ENCODE measurements at regions not wholly inside any gene's neighbourhood (a gene's known extent, or its start where the extent isn't known, plus 50 kb on each side); places are given as distances from the start of the nearest gene placed in this dataset.
"Not testable (repeated sequence)": the region's sequence is repeated elsewhere in the genome, so short reads cannot be mapped to it uniquely, and the experiment has no call there.

DNA sequence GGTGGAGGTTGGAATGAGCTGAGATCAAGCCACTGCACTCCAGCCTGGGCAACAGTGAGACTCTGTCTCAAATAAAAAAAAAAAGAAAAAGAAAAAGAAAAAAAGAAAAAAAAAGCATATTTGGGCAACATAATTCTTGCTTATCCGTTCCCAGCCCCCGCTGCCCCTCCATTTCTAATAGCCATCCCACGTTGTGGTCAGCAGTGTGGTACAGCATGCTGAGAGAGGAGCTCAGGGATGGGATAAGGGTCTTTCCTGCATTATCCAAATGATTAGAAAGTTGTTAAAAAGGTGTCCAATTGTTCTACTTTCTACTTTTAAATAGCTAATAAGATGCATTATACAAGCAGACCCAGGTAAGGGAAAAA lies 104.9 kb upstream of the ZNF92 start:
- no peak overlapping the region for H3K27ac Mint-ChIP-seq (ENCODE audit: unreplicated experiment)
- DNase-seq (ENCODE audit: extremely low spot score, unreplicated experiment): no peak
- peaks cover 15% of the 10 kb centered on the region for H3K27me3 Mint-ChIP-seq (ENCODE audit: unreplicated experiment)
- peaks cover 11% of the 10 kb centered on the region for H3K4me1 Mint-ChIP-seq (ENCODE audit: unreplicated experiment)
- peak overlapping the region; percentile 81 for H3K4me3 Mint-ChIP-seq (ENCODE audit: unreplicated experiment)
- H3K36me3 Mint-ChIP-seq (ENCODE audit: unreplicated experiment): peaks cover under 1% of the 10 kb centered on the region
- H3K9me3 Mint-ChIP-seq (ENCODE audit: unreplicated experiment): peaks cover 6% of the 10 kb centered on the region
- TF ChIP-seq, protein P1, sequence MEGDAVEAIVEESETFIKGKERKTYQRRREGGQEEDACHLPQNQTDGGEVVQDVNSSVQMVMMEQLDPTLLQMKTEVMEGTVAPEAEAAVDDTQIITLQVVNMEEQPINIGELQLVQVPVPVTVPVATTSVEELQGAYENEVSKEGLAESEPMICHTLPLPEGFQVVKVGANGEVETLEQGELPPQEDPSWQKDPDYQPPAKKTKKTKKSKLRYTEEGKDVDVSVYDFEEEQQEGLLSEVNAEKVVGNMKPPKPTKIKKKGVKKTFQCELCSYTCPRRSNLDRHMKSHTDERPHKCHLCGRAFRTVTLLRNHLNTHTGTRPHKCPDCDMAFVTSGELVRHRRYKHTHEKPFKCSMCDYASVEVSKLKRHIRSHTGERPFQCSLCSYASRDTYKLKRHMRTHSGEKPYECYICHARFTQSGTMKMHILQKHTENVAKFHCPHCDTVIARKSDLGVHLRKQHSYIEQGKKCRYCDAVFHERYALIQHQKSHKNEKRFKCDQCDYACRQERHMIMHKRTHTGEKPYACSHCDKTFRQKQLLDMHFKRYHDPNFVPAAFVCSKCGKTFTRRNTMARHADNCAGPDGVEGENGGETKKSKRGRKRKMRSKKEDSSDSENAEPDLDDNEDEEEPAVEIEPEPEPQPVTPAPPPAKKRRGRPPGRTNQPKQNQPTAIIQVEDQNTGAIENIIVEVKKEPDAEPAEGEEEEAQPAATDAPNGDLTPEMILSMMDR (IDR thresholded peaks at IDR 0.05): no peak

DNA sequence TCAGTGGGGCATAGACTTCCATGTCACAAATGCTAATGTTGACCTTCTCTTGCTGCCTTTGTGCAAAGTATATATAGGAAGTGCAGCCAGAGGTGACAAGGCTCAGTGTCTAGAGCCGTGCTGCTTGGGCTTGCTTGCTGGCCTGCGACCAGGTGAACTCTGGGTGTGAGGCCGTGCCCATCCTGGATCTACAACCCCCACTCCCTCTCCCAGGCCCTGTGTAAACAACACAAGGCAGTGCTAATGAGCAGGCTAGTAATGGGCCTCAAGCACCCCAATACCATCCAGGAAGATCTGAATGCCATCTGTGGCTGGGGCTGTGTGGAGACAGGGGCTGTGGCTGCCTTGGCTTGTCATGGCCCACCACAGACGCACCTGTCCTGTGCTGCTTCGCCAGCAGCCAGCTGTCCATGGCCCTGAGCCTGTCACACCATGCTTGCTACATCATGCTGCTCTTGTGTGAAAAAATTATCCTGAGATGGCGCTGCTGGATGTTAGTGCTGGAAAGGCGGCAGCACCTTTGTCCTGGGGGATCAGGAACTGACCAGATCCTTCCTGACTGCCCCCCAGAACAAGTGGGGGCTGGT lies 107.6 kb upstream of the ZNF92 start:
- TF ChIP-seq, protein P1 (IDR thresholded peaks at IDR 0.05): no peak
- Mint-ChIP-seq H3K4me3 (ENCODE audit: unreplicated experiment) (no peak overlapping the region), H3K36me3 (ENCODE audit: unreplicated experiment) (no peaks in the 10 kb centered on the region), H3K9me3 (ENCODE audit: unreplicated experiment) (no peaks in the 10 kb centered on the region), H3K27me3 (ENCODE audit: unreplicated experiment) (peaks cover 9% of the 10 kb centered on the region), H3K4me1 (ENCODE audit: unreplicated experiment) (peaks cover 11% of the 10 kb centered on the region), H3K27ac (ENCODE audit: unreplicated experiment) (no peak overlapping the region)
- DNase-seq (ENCODE audit: extremely low spot score, unreplicated experiment): no peak

DNA sequence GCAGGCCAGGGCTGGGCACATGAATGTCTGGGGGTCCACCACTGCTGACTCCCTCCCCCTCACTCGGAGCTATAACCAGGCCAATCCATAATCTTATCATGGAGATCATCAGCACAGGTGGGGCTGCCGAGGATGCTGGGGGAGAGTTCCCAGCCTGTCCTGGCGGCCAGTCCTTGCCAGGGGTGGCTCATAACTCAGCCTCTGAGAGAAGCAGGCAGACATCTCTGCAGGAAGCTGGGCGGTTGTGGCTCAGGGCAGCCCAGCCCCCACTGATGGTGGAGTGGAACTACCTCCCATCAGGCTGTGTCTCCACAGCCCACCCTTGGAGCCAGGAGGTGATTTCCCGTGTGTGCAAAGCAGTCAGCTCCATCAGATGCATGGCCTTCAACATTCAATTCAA lies 109.4 kb upstream of the ZNF92 start:
- no peaks in the 10 kb centered on the region for H3K36me3 Mint-ChIP-seq (ENCODE audit: unreplicated experiment)
- no peak overlapping the region for H3K4me3 Mint-ChIP-seq (ENCODE audit: unreplicated experiment)
- DNase-seq (ENCODE audit: extremely low spot score, unreplicated experiment): no peak
- H3K27ac Mint-ChIP-seq (ENCODE audit: unreplicated experiment): no peak overlapping the region
- peaks cover 3% of the 10 kb centered on the region for H3K4me1 Mint-ChIP-seq (ENCODE audit: unreplicated experiment)
- H3K27me3 Mint-ChIP-seq (ENCODE audit: unreplicated experiment): peaks cover 4% of the 10 kb centered on the region
- no peaks in the 10 kb centered on the region for H3K9me3 Mint-ChIP-seq (ENCODE audit: unreplicated experiment)
- TF ChIP-seq, protein P1 (IDR thresholded peaks at IDR 0.05): no peak

DNA sequence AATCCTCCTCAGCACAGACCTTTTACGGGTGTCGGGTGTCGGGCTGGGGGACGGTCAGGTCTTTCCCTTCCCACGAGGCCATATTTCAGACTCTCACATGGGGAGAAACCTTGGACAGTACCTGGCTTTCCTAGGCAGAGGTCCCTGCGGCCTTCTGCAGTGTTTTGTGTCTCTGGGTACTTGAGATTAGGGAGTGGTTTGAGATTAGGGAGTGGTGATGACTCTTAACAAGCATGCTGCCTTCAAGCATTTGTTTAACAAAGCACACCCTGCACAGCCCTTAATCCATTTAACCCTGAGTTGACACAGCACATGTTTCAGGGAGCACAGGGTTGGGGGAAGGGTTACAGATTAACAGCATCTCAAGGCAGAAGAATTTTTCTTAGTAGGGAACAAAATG lies 113.0 kb upstream of the ZNF92 start:
- H3K9me3 Mint-ChIP-seq (ENCODE audit: unreplicated experiment); DNase-seq (ENCODE audit: extremely low spot score, unreplicated experiment); H3K4me3 Mint-ChIP-seq (ENCODE audit: unreplicated experiment); H3K27me3 Mint-ChIP-seq (ENCODE audit: unreplicated experiment); H3K36me3 Mint-ChIP-seq (ENCODE audit: unreplicated experiment); H3K27ac Mint-ChIP-seq (ENCODE audit: unreplicated experiment); H3K4me1 Mint-ChIP-seq (ENCODE audit: unreplicated experiment): not testable (repeated sequence)

DNA sequence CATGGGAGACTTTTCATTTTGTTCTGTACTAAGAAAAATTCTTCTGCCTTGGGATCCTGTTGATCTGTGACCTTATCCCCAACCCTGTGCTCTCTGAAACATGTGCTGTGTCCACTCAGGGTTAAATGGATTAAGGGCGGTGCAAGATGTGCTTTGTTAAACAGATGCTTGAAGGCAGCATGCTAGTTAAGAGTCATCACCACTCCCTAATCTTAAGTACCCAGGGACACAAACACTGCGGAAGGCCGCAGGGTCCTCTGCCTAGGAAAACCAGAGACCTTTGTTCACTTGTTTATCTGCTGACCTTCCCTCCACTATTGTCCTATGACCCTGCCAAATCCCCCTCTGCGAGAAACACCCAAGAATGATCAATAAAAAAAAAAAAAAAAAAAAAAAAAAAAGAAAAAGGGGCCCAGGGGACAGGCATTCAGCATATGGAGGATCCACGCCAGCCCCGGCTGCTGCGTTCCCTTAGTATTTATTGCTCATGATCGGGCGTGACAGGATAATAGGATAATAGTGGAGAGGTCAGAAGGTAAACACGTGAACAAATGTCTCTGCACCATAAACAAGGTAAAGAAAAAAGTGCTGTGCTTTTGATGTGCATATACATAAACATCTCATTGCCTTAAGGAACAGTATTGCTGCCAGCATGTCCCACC lies 113.7 kb upstream of the ZNF92 start:
- H3K27ac Mint-ChIP-seq (ENCODE audit: unreplicated experiment); H3K9me3 Mint-ChIP-seq (ENCODE audit: unreplicated experiment); H3K4me1 Mint-ChIP-seq (ENCODE audit: unreplicated experiment); H3K36me3 Mint-ChIP-seq (ENCODE audit: unreplicated experiment); H3K27me3 Mint-ChIP-seq (ENCODE audit: unreplicated experiment); DNase-seq (ENCODE audit: extremely low spot score, unreplicated experiment); H3K4me3 Mint-ChIP-seq (ENCODE audit: unreplicated experiment): not testable (repeated sequence)

DNA sequence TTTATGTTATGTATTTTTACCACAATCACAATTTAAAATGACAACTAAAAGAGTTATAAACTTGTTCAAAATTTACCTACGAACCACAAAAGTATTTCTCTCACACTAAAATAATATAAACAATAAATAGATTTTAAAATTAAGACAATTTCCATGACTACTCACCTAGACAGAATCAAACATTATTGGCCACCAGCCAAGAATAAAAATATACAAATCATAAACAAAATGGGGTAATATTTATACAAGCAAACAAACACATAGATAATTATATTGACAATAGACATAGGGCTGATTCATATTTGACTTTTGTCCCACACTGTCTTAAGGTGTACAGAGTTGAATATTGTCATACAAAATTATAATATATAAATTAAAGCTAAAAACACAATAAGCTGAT lies 119.6 kb upstream of the ZNF92 start:
- DNase-seq (ENCODE audit: extremely low spot score, unreplicated experiment): no peak
- Mint-ChIP-seq H3K4me3 (ENCODE audit: unreplicated experiment) (no peak overlapping the region), H3K27me3 (ENCODE audit: unreplicated experiment) (no peaks in the 10 kb centered on the region), H3K36me3 (ENCODE audit: unreplicated experiment) (no peaks in the 10 kb centered on the region), H3K27ac (ENCODE audit: unreplicated experiment) (no peak overlapping the region), H3K4me1 (ENCODE audit: unreplicated experiment) (peaks cover 11% of the 10 kb centered on the region), H3K9me3 (ENCODE audit: unreplicated experiment) (no peaks in the 10 kb centered on the region)
- TF ChIP-seq, protein P1 (IDR thresholded peaks at IDR 0.05): no peak
